Renal cortex interstitium (tissue), 11 donors: ENCODE measurements at regions not wholly inside any gene's neighbourhood (a gene's known extent, or its start where the extent isn't known, plus 50 kb on each side); places are given as distances from the start of the nearest gene placed in this dataset.
A peak's percentile ranks its signal among the peaks of the same experiment; 100 is the strongest.

ENCODE experiments used
- DNase-seq, 11 donors: peaks; one replicate each; pipeline ENCODE4 v3.0.0-alpha.2; 2013; ENCODE audit warnings: low read depth in 9 of 11, low spot score in 4 of 11; ENCODE audit errors: extremely low read depth in 1 of 11

- DNase-seq, result no peak
These were observed 223.3 kb upstream of the ATP5MC3 start for GRCh38 chr2:175404839-175405238.

- no peak for DNase-seq
These were observed 222.2 kb upstream of the ATP5MC3 start for GRCh38 chr2:175403599-175404221.

- no peak for DNase-seq
These were observed 221.1 kb upstream of the ATP5MC3 start for GRCh38 chr2:175402571-175402970.

GRCh38 chr2:175401956-175402469 lies 220.5 kb upstream of the ATP5MC3 start:
- DNase-seq, result no peak

GRCh38 chr2:175400975-175401374 lies 219.5 kb upstream of the ATP5MC3 start:
- DNase-seq, result no peak

GRCh38 chr2:175399326-175399725 lies 217.8 kb upstream of the ATP5MC3 start:
- DNase-seq, result no peak

- no peak for DNase-seq
These were observed 217.3 kb upstream of the ATP5MC3 start for GRCh38 chr2:175398848-175399247.

- no peak for DNase-seq
These were observed 215.2 kb upstream of the ATP5MC3 start for GRCh38 chr2:175396696-175397095.

- DNase-seq, result no peak
These were observed 212.3 kb upstream of the ATP5MC3 start for GRCh38 chr2:175393851-175394250.

- no peak for DNase-seq
These were observed 201.8 kb upstream of the ATP5MC3 start for GRCh38 chr2:175383286-175383685.

GRCh38 chr2:175373729-175374128 lies 192.2 kb upstream of the ATP5MC3 start:
- DNase-seq, result no peak

GRCh38 chr2:175372704-175373701 lies 191.5 kb upstream of the ATP5MC3 start:
- DNase-seq, result peak in 1 of 11 donors; percentile 8

- no peak for DNase-seq
These were observed 189.9 kb upstream of the ATP5MC3 start for GRCh38 chr2:175371378-175371777.

- DNase-seq, result peak; percentile 35 to 59 (median 51)
These were observed 185.3 kb upstream of the ATP5MC3 start for GRCh38 chr2:175366815-175367214.

- no peak for DNase-seq
These were observed 182.2 kb upstream of the ATP5MC3 start for GRCh38 chr2:175363699-175364098.

GRCh38 chr2:175362331-175362730 lies 180.8 kb upstream of the ATP5MC3 start:
- no peak for DNase-seq

GRCh38 chr2:175359710-175360109 lies 178.2 kb upstream of the ATP5MC3 start:
- no peak for DNase-seq

- no peak for DNase-seq
These were observed 175.4 kb upstream of the ATP5MC3 start for GRCh38 chr2:175356901-175357300.

- no peak for DNase-seq
These were observed 173.7 kb upstream of the ATP5MC3 start for GRCh38 chr2:175355246-175355645.

GRCh38 chr2:175353275-175353674 lies 171.8 kb upstream of the ATP5MC3 start:
- DNase-seq, result no peak
